NCI-H524 treated with DMSO at 0.1 percent for 48 hours (cell line): ENCODE measurements at regions not wholly inside any gene's neighbourhood (a gene's known extent, or its start where the extent isn't known, plus 50 kb on each side); places are given as distances from the start of the nearest gene placed in this dataset.

Source experiments
- DNase-seq: peaks from one replicate; lab custom pipeline; 2025; lab: John Stamatoyannopoulos, UW

GRCh38 chr18:22544626-22545025 is 126.9 kb upstream of the CTAGE1 start:
- no peak for DNase-seq

- DNase-seq, result no peak
Measured at GRCh38 chr18:22545066-22545760, 127.5 kb upstream of the CTAGE1 start.

- DNase-seq, result no peak
Measured at GRCh38 chr18:22546905-22547570, 129.3 kb upstream of the CTAGE1 start.

- no peak for DNase-seq
Measured at GRCh38 chr18:22547807-22548561, 130.3 kb upstream of the CTAGE1 start.

GRCh38 chr18:22549260-22549937 is 131.7 kb upstream of the CTAGE1 start:
- DNase-seq, result no peak

GRCh38 chr18:22550366-22550765 is 132.7 kb upstream of the CTAGE1 start:
- no peak for DNase-seq

GRCh38 chr18:22550861-22551260 is 133.1 kb upstream of the CTAGE1 start:
- no peak for DNase-seq

GRCh38 chr18:22551536-22552151 is 133.9 kb upstream of the CTAGE1 start:
- no peak for DNase-seq

GRCh38 chr18:22552254-22552653 is 134.5 kb upstream of the CTAGE1 start:
- no peak for DNase-seq

- DNase-seq, result no peak
Measured at GRCh38 chr18:22552899-22553460, 135.3 kb upstream of the CTAGE1 start.

- DNase-seq, result no peak
Measured at GRCh38 chr18:22556222-22557167, 138.8 kb upstream of the CTAGE1 start.

GRCh38 chr18:22557168-22557941 is 139.6 kb upstream of the CTAGE1 start:
- no peak for DNase-seq

GRCh38 chr18:22558945-22559385 is 141.2 kb upstream of the CTAGE1 start:
- DNase-seq, result no peak

- peak; percentile 6 for DNase-seq
Measured at GRCh38 chr18:22559414-22560274, 141.9 kb upstream of the CTAGE1 start.

GRCh38 chr18:22560275-22560610 is 142.5 kb upstream of the CTAGE1 start:
- no peak for DNase-seq

GRCh38 chr18:22560797-22561196 is 143.1 kb upstream of the CTAGE1 start:
- no peak for DNase-seq

GRCh38 chr18:22563164-22563583 is 145.5 kb upstream of the CTAGE1 start:
- peak; percentile 32 for DNase-seq

GRCh38 chr18:22564036-22564435 is 146.3 kb upstream of the CTAGE1 start:
- no peak for DNase-seq
